HG03135 (cell line): ENCODE measurements at regions not wholly inside any gene's neighbourhood (a gene's known extent, or its start where the extent isn't known, plus 50 kb on each side); places are given as distances from the start of the nearest gene placed in this dataset.
"Not testable (repeated sequence)": the region's sequence is repeated elsewhere in the genome, so short reads cannot be mapped to it uniquely, and the experiment has no call there.

Experiments used
- ATAC-seq: cut with Tn5 transposase; IDR thresholded peaks from one replicate; pipeline ENCODE4 v1.9.1; 2021; ENCODE audit warnings: mild to moderate bottlenecking, moderate library complexity; ENCODE audit not compliant: unreplicated experiment

DNA sequence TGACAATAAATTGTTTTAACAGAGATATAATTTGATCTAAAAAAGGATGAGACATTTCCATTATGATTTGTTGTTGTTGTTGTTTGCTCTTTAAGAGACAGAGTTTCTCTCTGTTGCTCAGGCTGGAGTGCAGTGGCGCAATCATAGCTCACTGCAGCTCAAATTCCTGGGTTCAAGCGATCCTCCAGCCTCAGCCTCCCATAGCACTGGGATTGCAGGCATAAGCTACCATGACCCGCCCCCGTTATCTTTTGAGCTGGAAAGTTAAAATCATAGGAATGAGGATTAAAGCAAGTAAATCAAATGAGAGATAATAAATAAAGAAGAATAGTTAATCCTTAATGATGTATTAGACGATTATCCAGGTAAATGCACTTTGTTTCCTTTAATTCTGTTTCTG is 224.4 kb upstream of the SMIM31 start:
- ATAC-seq, result no peak

- no peak for ATAC-seq
Measured at GRCh38 chr4:164531336-164531735, 222.6 kb upstream of the SMIM31 start.

GRCh38 chr4:164536814-164537213 is 217.1 kb upstream of the SMIM31 start:
- ATAC-seq, result no peak

DNA sequence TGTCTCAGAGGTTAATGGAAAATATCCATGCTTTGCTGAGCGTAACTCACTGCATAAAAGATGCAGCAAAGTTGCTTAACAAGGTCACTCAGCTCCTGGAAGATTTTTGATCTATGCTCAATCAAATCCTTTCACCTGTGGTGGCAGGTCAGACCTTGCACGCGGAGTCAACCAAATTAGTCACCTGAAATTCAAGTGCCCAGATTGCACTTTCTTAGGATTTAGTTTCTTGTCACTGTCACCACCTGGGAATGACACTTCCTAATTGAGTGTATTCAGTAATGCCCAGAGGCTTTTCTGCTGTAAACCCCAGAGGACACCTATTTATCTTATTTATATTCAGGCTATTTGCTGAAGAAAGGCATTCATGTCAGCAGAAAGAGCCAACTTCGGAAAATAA is 215.8 kb upstream of the SMIM31 start:
- no peak for ATAC-seq

DNA sequence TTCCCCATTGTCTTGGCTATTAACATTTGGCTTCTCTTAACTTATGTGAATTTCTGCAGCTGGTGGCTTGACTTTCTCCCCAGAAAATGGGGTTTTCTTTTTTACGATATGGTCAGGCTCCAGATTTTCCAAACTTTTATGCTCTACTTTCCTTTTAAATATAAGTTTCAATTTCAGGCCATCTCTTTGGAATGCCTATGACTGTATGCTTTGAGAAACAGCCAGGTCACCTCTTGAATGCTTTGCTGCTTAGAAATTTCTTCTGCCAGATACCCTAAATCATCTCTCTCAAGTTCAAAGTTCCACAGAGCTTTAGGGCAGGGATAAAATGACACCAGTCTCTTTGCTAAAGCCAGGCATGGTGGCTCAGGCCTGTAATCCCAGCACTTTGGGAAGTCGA is 212.9 kb upstream of the SMIM31 start:
- ATAC-seq, result no peak

DNA sequence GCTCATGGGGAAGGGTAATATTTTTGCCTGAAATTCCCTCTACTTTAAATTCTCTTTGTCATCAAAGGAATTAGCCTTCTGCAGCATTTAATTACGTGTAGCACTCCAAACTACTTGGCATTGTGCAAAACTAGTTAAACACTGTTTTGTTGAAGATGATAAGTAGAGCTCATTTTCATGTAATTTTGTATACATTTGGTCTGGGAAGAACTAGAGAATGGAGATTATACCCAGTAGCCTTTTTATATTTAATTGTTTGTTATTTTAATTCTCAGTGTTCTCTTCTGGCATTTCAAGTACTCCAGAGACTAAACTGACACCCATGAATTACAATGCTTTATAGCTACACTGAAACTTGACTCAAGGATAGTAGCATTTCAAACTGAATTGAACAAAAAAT is 211.5 kb upstream of the SMIM31 start:
- ATAC-seq, result no peak

- no peak for ATAC-seq
Measured at GRCh38 chr4:164550989-164551712, 202.8 kb upstream of the SMIM31 start.

DNA sequence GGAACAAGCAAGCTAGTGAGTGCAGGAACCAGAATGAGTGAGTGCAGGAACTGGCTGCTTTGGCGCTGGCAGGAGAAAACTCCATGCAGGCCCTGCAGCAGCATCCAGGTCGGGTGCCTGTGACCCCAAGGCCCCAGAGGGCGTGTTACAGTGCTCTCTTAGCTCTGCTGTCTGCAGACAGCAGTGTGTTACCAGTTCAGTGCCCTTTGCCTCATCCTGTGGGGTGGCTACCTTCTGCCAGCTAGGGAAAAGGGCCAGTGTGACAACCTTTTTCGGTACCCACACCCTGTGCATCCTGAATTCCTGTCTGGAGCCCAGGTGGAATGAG is 202.3 kb upstream of the SMIM31 start:
- ATAC-seq, result no peak

DNA sequence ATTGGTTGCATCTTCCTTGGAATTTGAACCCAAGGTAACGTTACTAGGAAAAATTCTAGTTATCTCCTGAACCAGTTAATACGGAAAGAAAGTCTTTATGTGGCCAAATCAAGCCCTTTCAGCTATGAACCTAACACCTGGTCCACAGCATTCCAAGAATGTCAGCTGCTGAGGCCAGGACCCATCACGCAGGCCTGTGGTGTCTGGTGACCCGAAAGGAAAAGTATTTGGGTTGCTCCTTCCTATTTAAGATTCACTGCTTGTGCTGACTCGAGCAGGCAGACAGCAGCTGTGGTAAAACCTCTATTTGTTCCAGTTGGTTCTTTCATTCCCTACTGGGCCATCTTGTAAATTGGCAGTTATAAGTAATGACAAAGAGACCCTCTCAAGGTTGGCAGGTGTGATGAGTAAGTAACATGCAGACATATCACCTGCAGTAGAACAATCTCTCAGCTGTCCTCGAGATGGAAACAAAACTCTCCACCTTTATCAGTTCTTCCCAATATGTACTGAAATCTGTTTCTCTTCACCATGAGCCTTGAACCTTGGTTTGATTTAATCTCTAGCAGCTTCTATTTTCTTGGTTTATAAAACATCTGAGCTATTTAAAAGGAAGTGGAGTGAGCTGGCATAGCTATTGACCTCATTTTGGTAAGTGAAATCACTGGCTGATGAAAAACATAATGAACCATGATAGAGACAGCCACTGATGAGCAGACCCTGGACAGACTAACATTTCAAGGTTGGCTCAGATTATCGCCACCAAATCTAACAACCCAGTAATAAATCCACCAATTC is 182.1 kb upstream of the SMIM31 start:
- ATAC-seq, result no peak

- no peak for ATAC-seq
Measured at GRCh38 chr4:164572877-164573279, 181.1 kb upstream of the SMIM31 start.

DNA sequence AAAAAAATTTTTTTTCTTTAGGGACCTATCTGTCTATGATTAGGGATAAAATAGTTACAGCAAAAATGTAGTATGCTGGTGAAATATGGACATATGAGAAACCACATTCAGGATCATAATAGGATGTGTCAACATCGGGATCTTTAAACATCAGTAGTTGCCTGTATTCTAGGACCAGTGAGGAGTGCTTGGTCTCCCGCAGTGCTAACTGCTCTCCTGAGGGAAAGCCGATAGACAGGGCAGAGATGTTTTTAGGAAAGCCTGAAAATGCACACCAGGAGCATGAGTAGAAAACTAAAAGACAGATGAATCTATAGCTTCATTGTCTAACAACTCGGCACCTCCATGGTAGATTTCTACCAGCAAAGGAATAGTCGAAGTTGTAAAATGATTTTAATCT is 178.1 kb upstream of the SMIM31 start:
- no peak for ATAC-seq

DNA sequence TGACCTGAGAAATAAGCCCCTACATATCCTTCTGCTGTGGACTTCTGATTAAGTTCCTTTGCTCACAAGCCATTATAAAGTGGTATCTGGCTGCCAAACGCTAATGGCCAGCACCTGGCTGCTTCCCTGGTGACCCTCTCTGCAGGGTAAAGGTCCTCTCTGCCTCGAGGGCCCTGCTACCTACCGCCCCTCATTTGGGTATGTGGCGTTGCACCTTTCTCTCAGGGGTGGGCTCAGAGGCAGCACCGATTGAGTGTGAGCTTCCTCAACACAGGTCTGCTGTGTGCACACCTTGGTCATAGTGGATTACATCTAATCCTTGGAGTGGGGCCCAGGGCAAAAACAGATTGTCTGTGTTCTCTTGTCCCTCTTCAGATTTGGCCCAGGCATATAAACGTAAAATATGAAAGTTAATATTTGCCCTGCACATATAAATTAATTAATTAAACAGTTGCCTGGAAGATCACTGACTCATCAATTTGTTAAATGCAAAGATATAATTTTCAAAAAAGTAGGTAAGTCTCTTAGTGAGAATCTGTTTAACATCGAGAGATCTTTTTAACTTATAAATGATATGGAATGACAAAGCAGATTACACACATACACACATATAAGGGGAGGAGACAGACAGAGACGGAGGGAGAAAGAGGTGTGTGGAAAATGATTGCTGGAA is 174.5 kb upstream of the SMIM31 start:
- no peak for ATAC-seq

- ATAC-seq, result no peak
Measured at GRCh38 chr4:164591666-164592065, 162.3 kb upstream of the SMIM31 start.

- ATAC-seq, result no peak
Measured at GRCh38 chr4:164595751-164596150, 158.2 kb upstream of the SMIM31 start.

- no peak for ATAC-seq
Measured at GRCh38 chr4:164596318-164596878, 157.5 kb upstream of the SMIM31 start.

- no peak for ATAC-seq
Measured at GRCh38 chr4:164596927-164597326, 157.0 kb upstream of the SMIM31 start.

- no peak for ATAC-seq
Measured at GRCh38 chr4:164601653-164602052, 152.3 kb upstream of the SMIM31 start.

GRCh38 chr4:164605791-164606190 is 148.1 kb upstream of the SMIM31 start:
- not testable (repeated sequence) for ATAC-seq

GRCh38 chr4:164606478-164606877 is 147.5 kb upstream of the SMIM31 start:
- ATAC-seq, result peak; percentile 96

GRCh38 chr4:164613256-164613655 is 140.7 kb upstream of the SMIM31 start:
- ATAC-seq, result no peak

GRCh38 chr4:164613792-164614191 is 140.1 kb upstream of the SMIM31 start:
- no peak for ATAC-seq

GRCh38 chr4:164614329-164614728 is 139.6 kb upstream of the SMIM31 start:
- ATAC-seq, result no peak
